ENCODE measurements at regions not wholly inside any gene's neighbourhood (a gene's known extent, or its start where the extent isn't known, plus 50 kb on each side); places are given as distances from the start of the nearest gene placed in this dataset.
A peak's percentile ranks its signal among the peaks of the same experiment; 100 is the strongest.

- no peaks in the 10 kb centered on the region for H3K9me2 ChIP-seq (replicated peaks; ENCODE audit: insufficient read depth)
- 66% methylated on average over 10 of the region's 10 CpGs for WGBS (ENCODE audit: low lambda C conversion rate, missing lambda C conversion rate)
- H3K79me2 ChIP-seq: peaks cover 91% of the 10 kb centered on the region
- TF ChIP-seq CTCF (IDR thresholded peaks at IDR 0.05; ENCODE audit: poor library complexity): no peak
- H3K27ac ChIP-seq: no peak overlapping the region
- DNase-seq (ENCODE audit: low spot score): no peak
- H3K9me3 ChIP-seq (ENCODE audit: low read depth): no peaks in the 10 kb centered on the region
- H4K20me1 ChIP-seq (ENCODE audit: insufficient read depth, poor library complexity, severe bottlenecking): peaks cover 51% of the 10 kb centered on the region
- H3K27me3 ChIP-seq: no peaks in the 10 kb centered on the region
- peaks cover 10% of the 10 kb centered on the region for H3K4me1 ChIP-seq (ENCODE audit: insufficient read depth)
- no peak overlapping the region for H3K4me3 ChIP-seq
- H2AFZ ChIP-seq: no peak overlapping the region
- H3K4me2 ChIP-seq: no peak overlapping the region
- H3K36me3 ChIP-seq (replicated peaks; ENCODE audit: insufficient read depth, low read depth): no peaks in the 10 kb centered on the region
These were observed 113.1 kb upstream of the NECTIN3 start for GRCh38 chr3:110958313-110959147.

GRCh38 chr3:110965976-110966375, 105.6 kb upstream of the NECTIN3 start:
- Histone ChIP-seq H3K9me2 (replicated peaks; ENCODE audit: insufficient read depth) (no peaks in the 10 kb centered on the region), H3K9me3 (ENCODE audit: low read depth) (no peaks in the 10 kb centered on the region), H3K4me3 (no peak overlapping the region), H3K4me2 (peak overlapping the region; percentile 58), H3K36me3 (replicated peaks; ENCODE audit: insufficient read depth, low read depth) (no peaks in the 10 kb centered on the region), H3K27ac (peak overlapping the region; percentile 79), H3K79me2 (peaks cover 76% of the 10 kb centered on the region), H2AFZ (no peak overlapping the region), H3K27me3 (no peaks in the 10 kb centered on the region), H4K20me1 (ENCODE audit: insufficient read depth, poor library complexity, severe bottlenecking) (peaks cover 21% of the 10 kb centered on the region), H3K4me1 (ENCODE audit: insufficient read depth) (no peaks in the 10 kb centered on the region)
- no peak for DNase-seq (ENCODE audit: low spot score)
- TF ChIP-seq CTCF (IDR thresholded peaks at IDR 0.05; ENCODE audit: poor library complexity): no peak
- TF ChIP-seq EZH2 (IDR thresholded peaks at IDR 0.05; ENCODE audit: borderline replicate concordance): no peak
- TF ChIP-seq EZH2phosphoT487 (IDR thresholded peaks at IDR 0.05; ENCODE audit: low read depth, severe bottlenecking, unreplicated experiment): no peak
- 74% methylated on average over 5 of the region's 5 CpGs for WGBS (ENCODE audit: low lambda C conversion rate, missing lambda C conversion rate)

GRCh38 chr3:110966966-110967663, 104.5 kb upstream of the NECTIN3 start:
- 72% methylated on average over 3 of the region's 3 CpGs for WGBS (ENCODE audit: low lambda C conversion rate, missing lambda C conversion rate)
- H4K20me1 ChIP-seq (ENCODE audit: insufficient read depth, poor library complexity, severe bottlenecking): peaks cover 16% of the 10 kb centered on the region
- no peaks in the 10 kb centered on the region for H3K27me3 ChIP-seq
- H3K36me3 ChIP-seq (replicated peaks; ENCODE audit: insufficient read depth, low read depth): no peaks in the 10 kb centered on the region
- H3K4me3 ChIP-seq: peak overlapping the region; percentile 44
- peak overlapping the region; percentile 58 for H3K4me2 ChIP-seq
- TF ChIP-seq EZH2phosphoT487 (IDR thresholded peaks at IDR 0.05; ENCODE audit: low read depth, severe bottlenecking, unreplicated experiment) (no peak), CTCF (IDR thresholded peaks at IDR 0.05; ENCODE audit: poor library complexity) (no peak), EZH2 (IDR thresholded peaks at IDR 0.05; ENCODE audit: borderline replicate concordance) (no peak)
- no peak for DNase-seq (ENCODE audit: low spot score)
- H3K27ac ChIP-seq: peak overlapping the region; percentile 93
- H3K9me3 ChIP-seq (ENCODE audit: low read depth): no peaks in the 10 kb centered on the region
- peaks cover 66% of the 10 kb centered on the region for H3K79me2 ChIP-seq
- no peak overlapping the region for H2AFZ ChIP-seq
- H3K9me2 ChIP-seq (replicated peaks; ENCODE audit: insufficient read depth): no peaks in the 10 kb centered on the region
- no peaks in the 10 kb centered on the region for H3K4me1 ChIP-seq (ENCODE audit: insufficient read depth)
